ENCODE measurements at regions not wholly inside any gene's neighbourhood (a gene's known extent, or its start where the extent isn't known, plus 50 kb on each side); places are given as distances from the start of the nearest gene placed in this dataset.

- TF ChIP-seq CTCF (IDR thresholded peaks at IDR 0.05) = no peak
- TF ChIP-seq EZH2 (IDR thresholded peaks at IDR 0.05; ENCODE audit: borderline replicate concordance, insufficient read depth, low read depth, low read length, poor library complexity, severe bottlenecking) = no peak
Observed at GRCh38 chr12:116431677-116432300, 127.4 kb upstream of the MAP1LC3B2 start.

All from B cell (primary cell).